Activated naive CD4-positive, alpha-beta T cell treated with Interleukin-2 at 50 U/mL for 16 hours (primary cell): ENCODE measurements at regions not wholly inside any gene's neighbourhood (a gene's known extent, or its start where the extent isn't known, plus 50 kb on each side); places are given as distances from the start of the nearest gene placed in this dataset.
"Not testable (repeated sequence)": the region's sequence is repeated elsewhere in the genome, so short reads cannot be mapped to it uniquely, and the experiment has no call there.

ENCODE experiments used
- DNase-seq: peaks from one replicate; pipeline ENCODE4 v3.0.0-alpha.2; 2020

GRCh38 chr13:58633226-58633625, 1001.7 kb downstream of the PCDH17 start:
- DNase-seq = no peak

- no peak for DNase-seq
These were observed 1023.5 kb downstream of the PCDH17 start for GRCh38 chr13:58655086-58655485.

GRCh38 chr13:58660826-58661225, 1029.3 kb downstream of the PCDH17 start:
- DNase-seq = no peak

DNA sequence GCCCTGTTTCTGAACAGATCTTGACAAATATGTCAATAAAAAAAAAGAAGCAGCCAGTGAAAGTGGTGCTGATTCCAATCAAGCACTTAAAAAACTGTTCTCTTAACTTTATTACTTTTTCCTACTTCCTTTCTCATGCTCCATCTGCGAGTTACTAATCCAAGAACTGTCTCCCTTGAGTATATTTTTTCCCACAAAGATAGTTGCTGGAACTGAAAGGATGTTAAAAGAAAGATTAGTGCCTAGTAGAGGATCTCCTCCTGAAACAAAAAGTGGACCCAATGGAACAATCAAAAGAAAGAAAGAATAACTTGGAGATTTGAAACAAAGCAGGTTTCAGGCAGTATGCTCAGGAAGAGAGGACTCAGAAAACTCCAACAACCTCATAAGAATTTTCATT, 1034.8 kb downstream of the PCDH17 start:
- no peak for DNase-seq

GRCh38 chr13:58667096-58667495, 1035.6 kb downstream of the PCDH17 start:
- DNase-seq = no peak

DNA sequence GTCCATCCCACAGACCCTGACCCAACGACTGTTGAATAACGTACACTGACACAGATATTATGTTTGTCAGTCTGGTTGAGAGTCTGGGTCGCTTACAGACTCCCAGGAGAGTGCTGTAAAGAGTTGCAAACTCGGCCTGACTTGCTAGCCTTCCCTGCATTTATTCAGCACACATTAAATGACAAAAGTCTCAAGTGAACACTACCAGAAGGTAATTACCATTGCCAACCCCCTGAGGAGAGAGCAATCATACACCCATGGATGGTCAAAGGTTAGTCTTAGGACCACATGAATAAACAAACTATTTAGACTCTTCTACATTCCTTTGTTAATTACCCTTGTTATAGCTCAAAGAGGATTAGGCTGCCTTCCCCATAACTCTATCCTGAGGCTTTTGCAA, 1048.6 kb downstream of the PCDH17 start:
- DNase-seq = no peak

DNA sequence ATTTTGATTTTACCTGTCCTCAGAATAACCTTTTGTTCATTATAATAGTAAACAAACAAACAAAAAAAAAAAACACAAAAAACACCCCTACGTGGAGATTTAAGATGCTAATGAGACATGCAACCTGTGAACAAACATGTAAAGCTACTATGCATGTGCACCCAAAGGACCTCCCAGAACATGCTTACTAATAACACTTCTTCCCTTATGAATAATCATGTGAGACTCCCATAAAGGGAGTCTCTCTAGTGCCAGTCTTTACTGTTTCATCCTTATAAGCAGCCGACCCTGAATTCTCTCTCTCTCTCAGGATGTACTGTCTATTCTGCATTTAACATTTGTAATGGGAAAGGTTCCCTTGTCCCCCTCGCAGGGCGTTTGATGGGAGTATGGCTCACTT, 1051.1 kb downstream of the PCDH17 start:
- DNase-seq = no peak

GRCh38 chr13:58687148-58687547, 1055.6 kb downstream of the PCDH17 start:
- DNase-seq = no peak

DNA sequence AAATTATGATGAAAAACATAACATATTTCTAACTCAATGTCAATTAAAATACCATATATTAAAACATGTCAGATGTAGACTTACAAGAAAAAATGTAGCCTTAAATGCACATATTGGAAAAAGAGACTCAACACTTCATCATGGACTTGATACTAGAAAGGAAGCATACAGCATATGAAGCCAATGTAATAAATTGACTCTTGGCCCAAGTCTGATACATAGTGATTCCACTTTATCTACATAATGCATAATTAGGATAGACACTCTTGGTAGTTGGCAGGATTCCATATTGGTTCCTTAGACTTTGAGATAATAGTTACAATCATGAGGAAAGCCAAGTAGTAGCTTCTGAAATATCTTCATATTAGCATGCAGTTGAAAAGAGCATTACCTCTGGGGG, 1067.0 kb downstream of the PCDH17 start:
- no peak for DNase-seq

GRCh38 chr13:58704953-58705352, 1073.4 kb downstream of the PCDH17 start:
- no peak for DNase-seq

DNA sequence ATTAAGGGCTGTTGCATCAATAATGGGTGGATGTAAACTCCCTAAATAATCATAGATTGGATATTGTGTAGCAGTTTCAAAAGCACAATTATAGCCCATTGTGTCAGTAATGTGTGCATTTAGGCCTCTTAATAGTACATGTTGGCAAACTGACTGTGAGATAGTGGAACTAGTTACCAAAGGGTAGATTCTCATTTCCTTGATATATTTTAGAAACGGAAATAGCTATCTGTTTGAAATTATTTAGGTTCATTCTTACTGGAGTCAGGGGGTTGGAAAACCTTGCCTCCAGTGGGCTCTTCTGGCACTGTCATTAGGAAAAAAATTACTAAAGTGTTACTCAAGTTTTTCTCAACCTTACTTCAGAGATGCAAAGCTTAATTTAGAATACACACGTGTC, 1074.9 kb downstream of the PCDH17 start:
- no peak for DNase-seq

GRCh38 chr13:58712191-58712590, 1080.6 kb downstream of the PCDH17 start:
- DNase-seq = no peak

GRCh38 chr13:58714016-58714415, 1082.5 kb downstream of the PCDH17 start:
- DNase-seq = not testable (repeated sequence)

GRCh38 chr13:58721273-58721672, 1089.7 kb downstream of the PCDH17 start:
- no peak for DNase-seq

- DNase-seq = no peak
These were observed 1096.6 kb downstream of the PCDH17 start for GRCh38 chr13:58728126-58728525.

GRCh38 chr13:58729361-58729760, 1097.8 kb downstream of the PCDH17 start:
- no peak for DNase-seq

DNA sequence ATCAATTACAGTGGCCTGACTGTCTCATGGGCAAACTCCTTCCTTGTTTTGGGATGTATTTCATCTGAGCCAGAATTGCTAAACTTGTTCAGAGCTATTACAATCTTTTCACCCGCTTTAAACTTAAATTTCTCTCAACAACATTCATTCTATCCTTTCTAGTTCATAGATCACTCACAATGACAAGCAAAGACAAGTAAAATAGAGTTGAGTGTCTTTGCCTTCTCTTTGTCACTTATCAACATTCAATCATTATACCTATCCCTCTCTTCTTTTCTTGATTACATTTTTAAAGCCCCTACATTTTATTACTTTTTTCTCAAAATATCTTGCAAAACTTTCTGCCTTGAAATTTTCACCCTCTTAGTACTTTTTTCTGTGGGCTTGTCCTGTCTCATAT, 1113.1 kb downstream of the PCDH17 start:
- DNase-seq = no peak

GRCh38 chr13:58767566-58767965, 1136.0 kb downstream of the PCDH17 start:
- no peak for DNase-seq

DNA sequence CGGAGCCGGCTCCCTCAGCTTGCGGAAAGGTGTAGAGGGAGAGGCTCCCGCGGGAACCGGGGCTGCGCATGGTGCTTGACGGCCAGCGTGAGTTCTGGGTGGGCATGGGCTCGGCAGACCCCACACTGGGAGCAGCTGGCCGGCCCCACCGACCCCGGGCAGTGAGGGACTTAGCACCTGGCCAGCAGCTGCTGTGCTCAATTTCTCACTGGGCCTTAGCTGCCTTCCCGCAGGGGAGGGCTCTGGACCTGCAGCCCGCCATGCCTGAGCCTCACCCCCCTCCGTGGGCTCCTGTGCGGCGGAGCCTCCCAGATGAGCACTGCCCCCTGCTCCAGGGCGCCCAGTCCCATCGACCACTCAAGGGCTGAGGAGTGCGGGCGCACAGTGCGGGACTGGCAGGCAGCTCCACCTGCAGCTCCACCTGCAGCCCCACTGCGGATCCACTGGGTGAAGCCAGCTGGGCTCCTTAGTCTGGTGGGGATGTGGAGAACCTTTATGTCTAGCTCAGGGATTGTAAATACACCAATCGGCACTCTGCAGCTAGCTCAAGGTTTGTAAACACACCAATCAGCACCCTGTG, 1141.8 kb downstream of the PCDH17 start:
- no peak for DNase-seq

DNA sequence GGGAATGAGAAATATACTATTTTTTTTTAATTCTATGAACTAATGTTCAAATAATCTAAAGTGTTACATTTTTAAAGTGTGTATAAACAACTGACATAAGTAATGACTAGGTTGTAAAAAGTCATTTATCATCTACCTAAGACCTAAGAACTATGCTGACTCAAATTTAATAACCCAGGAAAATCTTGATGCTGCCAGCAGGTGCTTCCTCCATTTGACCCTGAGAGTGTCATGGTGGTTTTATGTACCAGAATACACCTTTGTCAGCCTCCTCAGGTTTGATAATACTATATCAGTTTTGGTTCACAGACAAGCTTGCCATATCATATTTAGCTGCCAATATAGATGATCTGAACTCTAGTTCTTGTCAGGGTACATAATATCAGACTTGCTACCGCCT, 1151.2 kb downstream of the PCDH17 start:
- DNase-seq = no peak

DNA sequence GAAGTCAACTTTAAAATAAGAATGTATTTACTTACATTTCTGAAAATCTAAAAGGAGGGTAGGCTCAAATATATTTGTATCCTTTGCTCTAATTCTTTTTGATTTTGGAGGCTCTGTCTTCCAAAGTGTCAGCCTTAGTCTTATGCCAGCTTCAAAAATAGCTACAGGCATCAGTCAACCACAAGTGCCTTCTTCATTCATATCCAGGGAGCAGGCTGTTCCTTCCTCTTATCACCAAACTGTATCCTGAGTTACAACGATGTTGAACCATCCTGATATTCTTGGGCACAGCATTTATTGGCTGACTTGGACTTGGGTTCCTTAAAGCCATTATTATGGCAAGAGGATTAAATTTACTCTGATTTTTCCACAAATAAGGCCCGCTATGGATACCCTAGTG, 1161.3 kb downstream of the PCDH17 start:
- DNase-seq = no peak

DNA sequence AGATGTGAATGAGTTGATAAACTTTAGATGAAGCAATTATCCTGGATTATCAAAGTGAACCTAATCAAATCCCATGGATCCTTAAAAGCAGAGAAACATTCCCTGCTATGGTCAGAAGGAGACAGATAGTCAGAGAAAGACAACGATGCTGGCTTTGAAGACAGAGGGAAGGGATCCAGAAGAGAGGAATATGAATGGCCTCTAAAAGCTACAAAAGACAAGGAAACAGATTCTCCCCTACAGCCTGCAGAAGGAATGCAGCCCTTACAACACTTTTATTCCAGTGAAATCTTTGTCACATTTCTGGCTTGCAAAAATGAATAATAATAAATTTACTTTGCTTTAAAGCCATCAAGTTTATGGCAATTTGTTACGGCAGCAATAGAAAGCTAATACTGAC, 1164.2 kb downstream of the PCDH17 start:
- no peak for DNase-seq

- no peak for DNase-seq
These were observed 1173.3 kb downstream of the PCDH17 start for GRCh38 chr13:58804832-58805231.

DNA sequence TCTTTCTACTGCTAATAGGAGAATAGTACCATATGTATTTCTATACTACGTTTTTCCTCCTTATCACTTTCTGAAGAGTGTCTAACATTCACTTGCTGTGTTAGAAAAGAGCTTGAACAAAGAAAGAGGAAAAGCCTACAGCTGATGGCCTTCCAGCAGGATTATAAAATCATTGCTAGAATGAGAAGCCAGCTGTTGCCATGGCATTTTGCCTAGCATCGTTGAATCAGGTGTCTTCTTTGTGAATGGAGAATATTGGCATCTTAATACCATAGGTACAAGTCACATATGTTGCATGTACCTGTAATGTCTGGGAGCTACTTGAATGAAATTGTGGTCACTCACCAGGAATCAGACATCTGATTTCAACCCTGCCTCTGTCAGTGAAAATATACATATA, 1174.9 kb downstream of the PCDH17 start:
- DNase-seq = no peak

GRCh38 chr13:58823701-58824100, 1192.2 kb downstream of the PCDH17 start:
- no peak for DNase-seq

DNA sequence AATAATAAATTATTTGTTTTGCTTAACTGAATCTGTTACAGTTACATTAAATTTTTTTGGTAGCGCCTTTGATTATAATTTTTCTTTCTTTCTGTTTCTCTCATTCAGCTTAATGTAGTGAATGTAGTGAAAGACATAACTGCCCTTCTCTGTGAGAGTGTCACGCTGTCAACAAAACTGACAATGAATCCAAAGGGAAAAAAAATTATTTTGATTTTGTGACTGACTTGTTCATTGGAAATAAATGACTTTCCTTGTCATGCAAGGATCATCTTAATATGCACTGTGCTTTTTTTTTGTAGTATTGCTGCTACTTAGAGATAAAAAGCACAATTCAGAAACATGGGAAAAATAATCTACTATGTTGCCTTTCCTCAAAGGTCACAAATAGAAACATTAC, 1196.4 kb downstream of the PCDH17 start:
- DNase-seq = no peak
